Activated CD4-positive, alpha-beta T cell treated with anti-CD3 and anti-CD28 coated beads for 36 hours (primary cell): ENCODE measurements at regions not wholly inside any gene's neighbourhood (a gene's known extent, or its start where the extent isn't known, plus 50 kb on each side); places are given as distances from the start of the nearest gene placed in this dataset.
"Not testable (repeated sequence)": the region's sequence is repeated elsewhere in the genome, so short reads cannot be mapped to it uniquely, and the experiment has no call there.

Experiments used
- ATAC-seq: fragments of 200-7000 bp; cut with Tn5 transposase; one replicate; pipeline ENCODE4 v1.10.0; 2021; ENCODE audit warnings: mild to moderate bottlenecking, moderate library complexity
- CTCF ChIA-PET: fragments of 350-600 bp; sonication (Branson Sonifier 250); formaldehyde crosslinking; loops from one replicate; lab custom pipeline; 2021; ENCODE audit warnings: antibody characterized with exemption; lab: Charles Lee
- POLR2A ChIA-PET: fragments of 350-600 bp; sonication (Branson Sonifier 250); formaldehyde crosslinking; loops from one replicate; lab custom pipeline; 2021; ENCODE audit warnings: antibody characterized with exemption, inconsistent platforms; lab: Charles Lee
- DNase-seq: peaks from one replicate; pipeline ENCODE4 v3.0.0-alpha.2; 2020
- H3K27ac Mint-ChIP-seq: one replicate; pipeline ENCODE4 v1.8.0; 2021; ENCODE audit warnings: mixed read lengths
- H3K27me3 Mint-ChIP-seq: one replicate; pipeline ENCODE4 v1.8.0; 2021; ENCODE audit warnings: mixed read lengths
- H3K36me3 Mint-ChIP-seq: one replicate; pipeline ENCODE4 v1.8.0; 2021; ENCODE audit warnings: low read depth, mixed read lengths
- H3K4me1 Mint-ChIP-seq: one replicate; pipeline ENCODE4 v1.8.0; 2021; ENCODE audit warnings: mixed read lengths
- H3K4me3 Mint-ChIP-seq: one replicate; pipeline ENCODE4 v1.8.0; 2021; ENCODE audit warnings: mild to moderate bottlenecking, moderate library complexity, mixed read lengths
- H3K9me3 Mint-ChIP-seq: one replicate; pipeline ENCODE4 v1.8.0; 2021; ENCODE audit warnings: low read depth, mixed read lengths
- intact Hi-C, 2 experiments: fragments of 100-400 bp; cut with DNase I in 1 of 2; cut with micrococcal nuclease in 1 of 2; formaldehyde crosslinking; loops; one replicate each; pipeline versions ENCODE4 v1.14.2 to v1.15.1; 2022 to 2024; cut with DNase I, micrococcal nuclease

DNA sequence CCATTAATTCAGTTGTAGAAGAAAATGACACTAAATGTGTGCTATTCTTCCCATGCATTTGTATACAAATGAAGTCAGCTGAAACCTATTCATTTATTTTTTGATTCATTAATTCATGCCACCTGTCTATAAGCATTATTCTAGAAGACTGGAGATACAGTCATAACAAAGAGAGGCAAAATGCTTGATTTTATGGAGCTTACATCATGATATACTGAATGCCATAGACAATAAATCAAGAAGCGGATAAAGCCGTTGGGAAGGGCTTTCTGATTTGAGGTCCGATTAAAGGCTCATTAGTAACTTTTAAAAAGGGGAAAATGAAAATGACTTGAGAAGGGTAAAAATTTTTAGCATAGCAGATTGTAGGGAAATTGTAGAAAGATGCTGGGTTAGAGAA lies 494.9 kb downstream of the RERGL start:
- no peaks in the 10 kb centered on the region for H3K36me3 Mint-ChIP-seq
- ChIA-PET CTCF (no interaction called here), POLR2A (no interaction called here)
- no peaks in the 10 kb centered on the region for H3K27me3 Mint-ChIP-seq
- intact Hi-C loops: no loop called here
- no peak overlapping the region for H3K4me3 Mint-ChIP-seq
- DNase-seq (no peak), ATAC-seq (no peak)
- H3K4me1 Mint-ChIP-seq: no peaks in the 10 kb centered on the region
- H3K27ac Mint-ChIP-seq: no peak overlapping the region
- no peaks in the 10 kb centered on the region for H3K9me3 Mint-ChIP-seq

DNA sequence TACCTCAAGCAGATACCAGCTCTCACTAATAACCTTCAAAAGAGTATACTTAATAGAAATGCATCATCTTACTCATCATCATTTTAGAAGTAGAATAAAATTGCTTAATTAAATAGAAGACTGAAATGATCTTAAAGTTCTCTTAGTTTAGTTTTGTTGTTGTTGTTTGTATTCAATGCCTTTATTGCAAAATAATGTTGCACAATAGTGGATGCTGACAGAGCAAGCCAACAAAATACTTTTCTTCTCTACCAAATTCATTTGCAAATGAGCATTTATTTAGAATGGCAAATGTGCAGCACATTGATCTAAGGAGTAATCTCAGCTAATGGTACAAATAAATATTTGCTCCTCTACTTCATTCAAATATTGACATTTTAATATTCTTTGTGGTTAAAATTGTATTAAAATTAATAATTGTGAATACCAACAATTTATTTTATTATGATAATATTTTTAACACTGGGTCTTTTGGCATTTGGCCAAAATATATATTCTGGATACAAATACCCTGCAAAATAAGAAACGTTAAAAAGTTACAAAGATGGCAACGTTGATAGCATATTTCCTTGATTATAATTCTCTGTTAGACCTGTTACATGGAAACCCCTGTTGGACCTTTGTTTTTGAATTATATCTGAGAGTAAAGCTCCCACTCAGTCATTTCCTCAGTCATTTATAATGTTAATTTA lies 496.1 kb downstream of the RERGL start:
- Mint-ChIP-seq H3K27me3 (no peaks in the 10 kb centered on the region), H3K4me1 (no peaks in the 10 kb centered on the region), H3K27ac (no peak overlapping the region), H3K4me3 (no peak overlapping the region), H3K36me3 (no peaks in the 10 kb centered on the region), H3K9me3 (no peaks in the 10 kb centered on the region)
- ATAC-seq (no peak), DNase-seq (no peak)
- intact Hi-C loops: no loop called here
- ChIA-PET CTCF (interaction anchor here (0.6 kb wide), 1 partner anchor 464 kb away, joined by 3 read pairs; no protein-coding TSS in a partner anchor), POLR2A (no interaction called here)

DNA sequence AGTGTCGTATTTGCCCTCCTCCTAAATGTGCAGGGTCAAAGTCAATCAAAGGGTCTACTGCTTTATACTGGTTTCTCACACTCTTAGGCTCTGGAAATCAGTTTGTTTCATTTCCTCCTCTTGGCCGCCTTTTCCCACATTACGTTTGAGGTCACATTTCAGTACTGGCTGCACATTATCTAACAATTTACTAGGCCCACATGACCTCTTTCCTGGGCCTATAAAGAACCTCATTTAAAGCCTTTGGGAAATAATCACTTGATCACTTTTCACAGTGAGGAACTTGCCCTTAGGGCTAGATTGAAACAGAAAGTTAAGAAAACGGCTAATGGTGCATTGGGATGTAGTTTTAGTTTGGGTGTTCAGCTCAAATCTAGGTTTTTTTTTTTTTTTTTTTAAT lies 497.5 kb downstream of the RERGL start:
- ATAC-seq (no peak), DNase-seq (no peak)
- POLR2A ChIA-PET: no interaction called here
- no peaks in the 10 kb centered on the region for H3K36me3 Mint-ChIP-seq
- CTCF ChIA-PET: no interaction called here
- no peaks in the 10 kb centered on the region for H3K9me3 Mint-ChIP-seq
- no peaks in the 10 kb centered on the region for H3K4me1 Mint-ChIP-seq
- H3K27me3 Mint-ChIP-seq: no peaks in the 10 kb centered on the region
- H3K27ac Mint-ChIP-seq: no peak overlapping the region
- no peak overlapping the region for H3K4me3 Mint-ChIP-seq
- intact Hi-C loops: no loop called here

DNA sequence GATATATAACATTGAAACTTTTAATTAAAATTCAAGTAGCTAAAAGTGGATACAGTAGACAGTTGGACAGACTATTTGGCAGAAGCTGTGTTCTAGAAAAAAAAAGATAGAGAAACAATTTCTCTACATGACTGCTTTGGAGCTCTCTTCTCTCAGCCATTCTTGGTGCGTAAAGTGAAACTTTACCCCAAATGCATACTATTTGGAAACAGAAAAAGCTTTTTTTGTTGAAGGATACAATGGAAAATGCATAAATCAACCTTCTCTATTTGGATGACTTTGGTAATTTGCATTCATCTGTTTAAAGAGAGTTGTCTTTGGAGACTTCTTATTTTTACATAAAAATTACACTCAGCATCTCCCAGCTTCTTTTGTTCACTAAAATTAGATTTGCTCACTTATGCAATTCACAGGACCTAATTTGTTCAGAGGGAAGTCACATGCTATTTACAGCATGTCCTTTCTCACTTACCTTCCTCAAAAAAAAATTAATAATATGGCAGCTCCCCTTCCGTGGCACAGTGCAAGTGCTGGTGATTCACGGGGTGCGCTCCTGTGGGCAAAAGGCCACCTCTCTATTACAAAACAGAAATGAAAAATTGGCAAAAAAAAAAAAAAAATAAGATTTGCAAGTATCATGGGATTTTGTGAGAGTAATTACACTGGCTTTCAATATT lies 498.9 kb downstream of the RERGL start:
- intact Hi-C loops: no loop called here
- DNase-seq (no peak), ATAC-seq (no peak)
- ChIA-PET POLR2A (no interaction called here), CTCF (interaction anchor here (0.5 kb wide), 1 partner anchor 1247 kb away, joined by 4 read pairs; no protein-coding TSS in a partner anchor)
- H3K4me3 Mint-ChIP-seq: no peak overlapping the region
- no peaks in the 10 kb centered on the region for H3K9me3 Mint-ChIP-seq
- H3K27me3 Mint-ChIP-seq: no peaks in the 10 kb centered on the region
- no peak overlapping the region for H3K27ac Mint-ChIP-seq
- no peaks in the 10 kb centered on the region for H3K4me1 Mint-ChIP-seq
- no peaks in the 10 kb centered on the region for H3K36me3 Mint-ChIP-seq

DNA sequence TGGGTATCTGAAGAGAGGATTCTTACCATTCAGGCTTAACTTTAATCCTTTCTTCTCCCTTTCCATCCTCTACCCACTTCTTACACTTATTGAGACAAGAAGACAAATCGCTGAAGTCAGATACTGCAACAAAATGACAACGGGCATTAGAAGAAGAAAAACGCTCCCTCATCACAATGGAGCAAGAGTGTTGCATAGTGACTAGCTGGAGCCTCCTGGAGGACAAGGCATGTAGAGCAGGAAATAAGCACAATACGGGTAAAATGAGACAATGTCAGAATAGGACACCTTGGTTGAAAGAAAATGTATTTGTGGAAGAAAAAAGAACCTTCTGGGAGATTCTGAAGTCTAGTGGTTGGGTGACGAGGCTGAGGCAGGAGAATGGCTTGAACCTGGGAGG lies 501.0 kb downstream of the RERGL start:
- Mint-ChIP-seq H3K27ac (no peak overlapping the region), H3K4me1 (no peaks in the 10 kb centered on the region), H3K9me3 (peaks cover 1% of the 10 kb centered on the region), H3K27me3 (no peaks in the 10 kb centered on the region), H3K36me3 (no peaks in the 10 kb centered on the region), H3K4me3 (no peak overlapping the region)
- ATAC-seq (no peak), DNase-seq (no peak)
- ChIA-PET POLR2A (no interaction called here), CTCF (no interaction called here)
- intact Hi-C loops: no loop called here

DNA sequence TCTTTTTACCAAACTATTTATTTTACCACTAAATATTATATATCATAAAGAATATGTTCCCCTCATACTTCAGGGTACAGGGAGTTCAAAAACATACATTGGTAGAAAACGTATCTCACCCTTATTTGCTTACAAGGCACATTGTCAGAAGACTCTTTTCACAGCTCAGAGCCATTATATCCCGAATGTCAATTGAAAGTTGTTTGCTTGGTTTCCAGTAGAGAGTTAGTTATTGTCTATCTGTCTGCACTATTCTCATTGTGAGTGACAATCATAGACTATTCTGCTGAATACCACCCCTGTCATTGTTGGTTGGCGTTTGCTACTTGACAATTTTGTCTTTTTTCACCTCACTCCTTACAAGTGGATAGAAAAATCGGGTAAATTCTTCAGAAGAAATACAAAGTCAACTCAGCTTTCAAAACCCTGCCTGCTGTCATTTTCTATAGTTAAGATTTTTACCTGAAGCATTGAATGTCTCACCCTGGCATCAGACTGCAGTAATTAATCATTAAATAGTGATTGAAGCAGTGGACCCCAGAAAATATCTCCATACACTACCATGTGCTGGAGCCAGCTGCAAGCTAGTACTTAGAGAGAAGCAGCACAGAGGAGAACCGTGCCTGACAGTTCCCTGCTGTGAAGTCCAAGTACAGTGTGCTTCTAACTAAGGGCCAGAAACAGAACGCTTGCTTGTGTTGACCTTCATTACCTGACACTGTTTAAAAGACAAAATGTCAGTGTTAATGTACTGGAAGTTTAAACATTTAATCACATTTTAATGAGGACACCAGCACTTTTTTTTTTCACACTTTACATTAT lies 510.6 kb downstream of the RERGL start:
- no peak overlapping the region for H3K27ac Mint-ChIP-seq
- H3K27me3 Mint-ChIP-seq: no peaks in the 10 kb centered on the region
- H3K4me3 Mint-ChIP-seq: no peak overlapping the region
- DNase-seq (no peak), ATAC-seq (no peak)
- H3K4me1 Mint-ChIP-seq: no peaks in the 10 kb centered on the region
- CTCF ChIA-PET: no interaction called here
- intact Hi-C loops: no loop called here
- peaks cover 4% of the 10 kb centered on the region for H3K9me3 Mint-ChIP-seq
- POLR2A ChIA-PET: no interaction called here
- H3K36me3 Mint-ChIP-seq: no peaks in the 10 kb centered on the region

DNA sequence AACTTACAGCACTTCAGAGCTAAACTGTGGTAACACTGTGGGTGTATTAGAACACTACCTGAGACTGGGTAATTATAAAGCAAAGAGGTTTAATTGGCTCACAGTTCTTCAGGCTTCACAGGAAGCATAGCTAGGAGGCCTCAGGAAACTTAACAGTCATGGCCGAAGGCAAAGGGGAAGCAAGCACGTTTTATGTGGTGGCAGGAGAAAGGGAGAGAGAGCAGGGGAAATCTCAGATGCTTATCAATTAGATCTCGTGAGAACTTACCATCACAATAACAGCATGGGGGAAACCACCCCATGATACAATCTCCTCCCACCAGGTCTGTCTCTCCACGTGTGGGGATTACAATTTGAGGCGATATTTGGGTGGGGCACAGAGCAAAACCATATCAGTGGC lies 512.6 kb downstream of the RERGL start:
- Mint-ChIP-seq H3K27me3 (no peaks in the 10 kb centered on the region), H3K4me3 (no peak overlapping the region), H3K27ac (no peak overlapping the region), H3K36me3 (no peaks in the 10 kb centered on the region), H3K4me1 (no peaks in the 10 kb centered on the region), H3K9me3 (peaks cover 6% of the 10 kb centered on the region)
- POLR2A ChIA-PET: no interaction called here
- ATAC-seq (no peak), DNase-seq (no peak)
- intact Hi-C loops: no loop called here
- CTCF ChIA-PET: no interaction called here

DNA sequence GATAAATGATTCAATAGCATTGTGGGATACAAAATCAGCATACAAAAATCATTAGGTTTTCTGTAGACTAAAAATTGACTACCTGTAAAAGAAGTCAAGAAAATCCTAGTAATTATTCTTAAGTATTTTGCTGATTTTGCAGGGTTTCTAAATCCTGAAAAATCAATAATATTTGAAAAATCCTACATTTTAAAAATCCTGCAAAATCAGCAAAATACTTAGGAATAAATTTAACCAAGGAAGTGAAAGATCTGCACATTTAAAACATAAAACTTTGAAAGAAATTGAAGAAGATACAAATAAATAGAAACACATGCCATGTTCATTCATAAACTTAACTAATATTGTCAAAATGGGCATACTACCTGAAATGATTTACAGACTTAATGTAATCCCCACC lies 517.7 kb downstream of the RERGL start:
- ChIA-PET CTCF (no interaction called here), POLR2A (no interaction called here)
- ATAC-seq: no peak

DNA sequence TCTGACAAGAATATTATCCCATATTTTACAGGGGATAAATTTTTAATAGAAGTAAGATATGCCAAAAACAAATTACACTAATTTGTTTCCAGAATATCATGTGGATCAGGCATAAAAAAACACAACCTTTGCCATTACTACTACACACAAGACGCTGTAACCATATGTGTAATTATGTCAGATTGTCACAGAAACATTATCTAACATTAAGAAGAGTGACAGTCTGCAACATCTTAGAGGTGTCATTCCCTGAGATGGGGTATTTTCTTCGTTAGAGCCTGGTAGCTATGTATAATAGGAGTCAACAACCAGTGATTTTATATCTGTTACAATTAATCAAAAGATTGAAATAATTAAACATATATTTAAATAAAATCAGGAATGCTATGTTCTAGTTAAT lies 518.9 kb downstream of the RERGL start:
- no peaks in the 10 kb centered on the region for H3K36me3 Mint-ChIP-seq
- no peaks in the 10 kb centered on the region for H3K27me3 Mint-ChIP-seq
- POLR2A ChIA-PET: no interaction called here
- no peak for ATAC-seq
- CTCF ChIA-PET: no interaction called here
- H3K27ac Mint-ChIP-seq: no peak overlapping the region
- H3K9me3 Mint-ChIP-seq: peaks cover 7% of the 10 kb centered on the region
- DNase-seq: no peak
- intact Hi-C loops: no loop called here
- H3K4me3 Mint-ChIP-seq: no peak overlapping the region
- no peaks in the 10 kb centered on the region for H3K4me1 Mint-ChIP-seq

More for the DNA sequence above, 517.7 kb downstream of the RERGL start:
- no peaks in the 10 kb centered on the region for H3K27me3 Mint-ChIP-seq
- no peaks in the 10 kb centered on the region for H3K36me3 Mint-ChIP-seq
- H3K9me3 Mint-ChIP-seq: peaks cover 7% of the 10 kb centered on the region
- intact Hi-C loops: no loop called here
- no peaks in the 10 kb centered on the region for H3K4me1 Mint-ChIP-seq
- DNase-seq: no peak
- H3K27ac Mint-ChIP-seq: no peak overlapping the region
- no peak overlapping the region for H3K4me3 Mint-ChIP-seq

DNA sequence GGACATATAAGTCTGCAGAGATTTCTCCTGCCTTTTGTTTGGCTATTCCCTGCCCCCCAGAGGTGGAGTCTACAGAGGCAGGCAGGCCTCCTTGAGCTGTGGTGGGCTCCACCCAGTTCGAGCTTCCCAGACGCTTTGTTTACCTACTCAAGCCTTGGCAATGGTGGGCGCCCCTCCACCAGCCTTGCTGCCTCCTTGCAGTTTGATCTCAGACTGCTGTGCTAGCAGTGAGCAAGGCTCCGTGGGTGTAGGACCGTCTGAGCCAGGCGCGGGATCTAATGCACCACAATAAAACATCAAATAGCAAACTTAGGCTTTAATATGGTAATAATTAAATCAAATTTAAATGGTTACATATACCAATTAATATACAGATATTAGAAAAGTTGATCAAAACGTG lies 525.4 kb downstream of the RERGL start:
- H3K27me3 Mint-ChIP-seq, H3K4me1 Mint-ChIP-seq, POLR2A ChIA-PET, CTCF ChIA-PET, DNase-seq, H3K9me3 Mint-ChIP-seq, H3K36me3 Mint-ChIP-seq, H3K27ac Mint-ChIP-seq, ATAC-seq, intact Hi-C loops, H3K4me3 Mint-ChIP-seq: not testable (repeated sequence)

DNA sequence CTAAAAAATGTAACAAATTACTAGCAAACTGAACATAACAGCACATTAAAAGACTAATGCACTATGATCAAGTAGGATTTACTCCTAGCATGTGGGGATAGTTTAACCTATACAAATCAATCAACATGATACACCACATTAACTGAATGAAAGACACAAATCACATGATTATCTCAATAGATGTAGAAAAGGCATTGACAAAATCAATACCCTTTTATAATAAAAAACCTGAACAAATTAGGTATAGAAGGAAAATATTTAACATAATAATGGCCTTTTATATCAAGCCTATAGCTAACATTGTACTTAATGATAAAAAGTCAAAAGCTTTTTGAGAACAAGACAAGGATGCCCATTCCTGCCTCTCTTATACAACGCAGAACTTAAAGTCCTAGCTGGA lies 540.0 kb downstream of the RERGL start:
- no peaks in the 10 kb centered on the region for H3K4me1 Mint-ChIP-seq
- peaks cover 15% of the 10 kb centered on the region for H3K9me3 Mint-ChIP-seq
- ATAC-seq (no peak), DNase-seq (no peak)
- H3K27ac Mint-ChIP-seq: no peak overlapping the region
- H3K27me3 Mint-ChIP-seq: no peaks in the 10 kb centered on the region
- H3K36me3 Mint-ChIP-seq: no peaks in the 10 kb centered on the region
- intact Hi-C loops: no loop called here
- no peak overlapping the region for H3K4me3 Mint-ChIP-seq
- CTCF ChIA-PET: no interaction called here
- POLR2A ChIA-PET: no interaction called here

DNA sequence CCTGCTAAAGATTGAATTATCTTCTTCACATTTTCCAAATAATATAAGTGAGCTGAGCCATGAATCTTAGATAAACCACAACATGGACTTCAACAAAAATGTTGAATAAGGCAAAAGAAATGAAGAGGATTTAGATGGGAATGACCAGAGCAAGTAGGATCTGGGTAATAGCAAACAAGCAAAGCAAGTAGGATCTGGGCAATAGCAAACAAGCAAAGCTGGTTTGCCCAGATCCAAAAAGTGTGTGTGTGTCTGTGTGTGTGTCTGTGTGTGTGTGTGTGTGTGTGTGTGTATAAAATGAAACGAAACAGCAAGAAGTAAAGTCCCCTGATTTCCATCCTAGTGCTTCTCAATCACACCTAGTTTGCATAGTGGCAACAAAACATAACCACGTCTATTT lies 549.1 kb downstream of the RERGL start:
- no peaks in the 10 kb centered on the region for H3K4me1 Mint-ChIP-seq
- ChIA-PET CTCF (no interaction called here), POLR2A (no interaction called here)
- H3K27me3 Mint-ChIP-seq: no peaks in the 10 kb centered on the region
- H3K4me3 Mint-ChIP-seq: no peak overlapping the region
- H3K9me3 Mint-ChIP-seq: peaks cover 12% of the 10 kb centered on the region
- ATAC-seq: no peak
- no peak for DNase-seq
- H3K36me3 Mint-ChIP-seq: no peaks in the 10 kb centered on the region
- intact Hi-C loops: no loop called here
- H3K27ac Mint-ChIP-seq: no peak overlapping the region
